Neutrophil (primary cell): ENCODE measurements at regions not wholly inside any gene's neighbourhood (a gene's known extent, or its start where the extent isn't known, plus 50 kb on each side); places are given as distances from the start of the nearest gene placed in this dataset.

Experiments used
- H3K27ac ChIP-seq: fragments of 200-600 bp; sonication (generic); 2 replicates; pipeline ENCODE4 v1.5.1; 2016; ENCODE audit warnings: mild to moderate bottlenecking, moderate library complexity
- H3K27me3 ChIP-seq: fragments of 200-600 bp; sonication (generic); 2 replicates; pipeline ENCODE4 v1.6.0; 2016; ENCODE audit warnings: mild to moderate bottlenecking
- H3K36me3 ChIP-seq: fragments of 200-600 bp; sonication (generic); 2 replicates; pipeline ENCODE4 v1.5.1; 2017
- H3K4me1 ChIP-seq, 2 experiments: fragments of 200-600 bp in 1 of 2; sonication (generic) in 1 of 2; 1 replicate in 1 of 2; 2 replicates in 1 of 2; pipeline versions ENCODE4 v1.5.1 to v1.6.1; 2013 to 2016; ENCODE audit warnings: low read depth in 1 of 2, low read length in 1 of 2, mild to moderate bottlenecking in 1 of 2, moderate library complexity in 1 of 2; ENCODE audit not compliant: control insufficient read depth in 1 of 2, insufficient read depth in 1 of 2
- H3K4me3 ChIP-seq, 2 experiments: fragments of 200-600 bp in 1 of 2; sonication (generic) in 1 of 2; 1 replicate in 1 of 2; 2 replicates in 1 of 2; pipeline ENCODE4 v1.5.1; 2013 to 2016; ENCODE audit warnings: low read depth in 1 of 2, low read length in 1 of 2, mild to moderate bottlenecking in 1 of 2, moderate library complexity in 1 of 2
- H3K9me3 ChIP-seq: fragments of 200-600 bp; sonication (generic); 2 replicates; pipeline ENCODE4 v1.5.1; 2016
- TF ChIP-seq, protein P1 (sequence below): fragments of 200-600 bp; sonication (generic); IDR thresholded peaks from 2 replicates; pipeline ENCODE4 v1.5.1; 2016; ENCODE audit warnings: antibody characterized with exemption

DNA sequence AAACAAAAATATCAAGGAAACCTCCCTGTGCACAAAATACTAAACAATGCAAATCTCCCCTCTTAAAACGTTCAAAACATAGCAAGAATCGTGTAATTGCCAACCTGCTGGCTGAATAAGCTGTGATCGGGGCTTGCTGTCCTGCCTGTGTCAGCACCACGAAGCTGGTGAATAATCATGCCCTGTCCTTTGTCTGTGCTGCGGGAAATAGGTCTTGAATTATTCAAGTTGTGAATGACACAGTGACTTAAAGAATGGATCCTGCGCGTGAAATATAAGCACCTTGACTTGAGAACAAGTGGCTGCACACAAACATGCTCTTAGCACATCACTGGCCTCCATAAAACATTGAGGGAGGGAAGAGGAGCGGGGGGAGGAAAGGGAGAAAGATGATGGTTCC lies 130.2 kb downstream of the OAT start:
- peaks cover 35 to 39% of the 10 kb centered on the region in 2 experiments for H3K4me1 ChIP-seq
- H3K36me3 ChIP-seq: no peaks in the 10 kb centered on the region
- H3K4me3 ChIP-seq: no peak overlapping the region
- no peaks in the 10 kb centered on the region for H3K9me3 ChIP-seq
- H3K27me3 ChIP-seq: no peaks in the 10 kb centered on the region
- TF ChIP-seq, protein P1, sequence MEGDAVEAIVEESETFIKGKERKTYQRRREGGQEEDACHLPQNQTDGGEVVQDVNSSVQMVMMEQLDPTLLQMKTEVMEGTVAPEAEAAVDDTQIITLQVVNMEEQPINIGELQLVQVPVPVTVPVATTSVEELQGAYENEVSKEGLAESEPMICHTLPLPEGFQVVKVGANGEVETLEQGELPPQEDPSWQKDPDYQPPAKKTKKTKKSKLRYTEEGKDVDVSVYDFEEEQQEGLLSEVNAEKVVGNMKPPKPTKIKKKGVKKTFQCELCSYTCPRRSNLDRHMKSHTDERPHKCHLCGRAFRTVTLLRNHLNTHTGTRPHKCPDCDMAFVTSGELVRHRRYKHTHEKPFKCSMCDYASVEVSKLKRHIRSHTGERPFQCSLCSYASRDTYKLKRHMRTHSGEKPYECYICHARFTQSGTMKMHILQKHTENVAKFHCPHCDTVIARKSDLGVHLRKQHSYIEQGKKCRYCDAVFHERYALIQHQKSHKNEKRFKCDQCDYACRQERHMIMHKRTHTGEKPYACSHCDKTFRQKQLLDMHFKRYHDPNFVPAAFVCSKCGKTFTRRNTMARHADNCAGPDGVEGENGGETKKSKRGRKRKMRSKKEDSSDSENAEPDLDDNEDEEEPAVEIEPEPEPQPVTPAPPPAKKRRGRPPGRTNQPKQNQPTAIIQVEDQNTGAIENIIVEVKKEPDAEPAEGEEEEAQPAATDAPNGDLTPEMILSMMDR: no peak
- no peak overlapping the region for H3K27ac ChIP-seq

DNA sequence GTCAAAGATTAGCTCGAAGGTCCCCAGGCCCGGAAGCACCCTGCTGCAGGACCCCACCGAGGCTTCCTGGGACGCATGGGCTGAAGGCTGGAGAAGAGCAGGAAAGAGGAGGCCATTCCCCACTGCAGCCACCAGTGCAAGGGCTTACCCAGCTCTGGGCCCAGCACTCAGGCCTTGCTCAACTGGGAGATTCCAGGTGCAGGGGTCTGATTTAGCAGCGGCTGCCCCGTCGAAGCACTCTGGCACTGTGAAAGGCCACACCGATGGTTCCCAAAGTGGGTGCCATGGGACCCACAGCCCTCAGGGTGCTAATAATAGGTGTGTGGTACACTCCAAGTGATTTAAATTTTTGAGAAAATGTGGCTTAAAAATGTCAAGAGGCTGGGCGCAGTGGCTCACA lies 130.9 kb downstream of the OAT start:
- no peak overlapping the region for H3K27ac ChIP-seq
- H3K9me3 ChIP-seq: no peaks in the 10 kb centered on the region
- TF ChIP-seq, protein P1: no peak
- peaks cover 35 to 39% of the 10 kb centered on the region in 2 experiments for H3K4me1 ChIP-seq
- no peaks in the 10 kb centered on the region for H3K36me3 ChIP-seq
- H3K4me3 ChIP-seq: no peak overlapping the region
- no peaks in the 10 kb centered on the region for H3K27me3 ChIP-seq

DNA sequence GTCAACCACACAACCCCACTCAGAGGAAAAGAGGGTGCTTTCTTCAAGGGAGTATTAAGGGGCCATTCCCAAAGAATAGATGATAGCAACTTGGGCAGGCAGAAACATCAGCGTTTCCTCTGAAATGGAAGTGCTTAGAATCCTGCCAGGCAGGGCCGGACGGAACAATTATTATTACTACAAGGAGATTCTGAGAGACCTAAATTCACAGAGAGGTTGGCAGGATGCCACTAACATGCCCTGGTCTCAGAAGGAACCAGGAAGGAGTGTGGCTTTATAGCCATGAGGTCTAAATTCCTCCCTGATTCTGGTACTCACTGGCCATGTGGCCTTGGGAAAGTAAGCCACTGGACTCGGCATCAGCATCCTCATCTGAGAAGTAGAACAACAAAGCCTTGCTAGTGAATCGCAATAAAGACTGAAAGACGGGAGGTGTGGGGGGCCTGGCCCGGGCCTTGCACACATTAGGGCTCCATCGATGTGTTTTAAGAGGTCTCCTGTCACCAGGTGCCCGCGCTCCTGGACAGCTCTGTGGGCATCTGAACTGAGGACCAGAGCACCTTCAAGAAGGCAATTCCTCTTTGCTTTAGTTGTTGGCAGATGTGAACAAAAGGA lies 131.5 kb downstream of the OAT start:
- Histone ChIP-seq H3K27ac (no peak overlapping the region), H3K4me1 (peaks cover 35 to 39% of the 10 kb centered on the region in 2 experiments), H3K4me3 (no peak overlapping the region), H3K27me3 (no peaks in the 10 kb centered on the region), H3K9me3 (no peaks in the 10 kb centered on the region), H3K36me3 (no peaks in the 10 kb centered on the region)
- TF ChIP-seq, protein P1: no peak

DNA sequence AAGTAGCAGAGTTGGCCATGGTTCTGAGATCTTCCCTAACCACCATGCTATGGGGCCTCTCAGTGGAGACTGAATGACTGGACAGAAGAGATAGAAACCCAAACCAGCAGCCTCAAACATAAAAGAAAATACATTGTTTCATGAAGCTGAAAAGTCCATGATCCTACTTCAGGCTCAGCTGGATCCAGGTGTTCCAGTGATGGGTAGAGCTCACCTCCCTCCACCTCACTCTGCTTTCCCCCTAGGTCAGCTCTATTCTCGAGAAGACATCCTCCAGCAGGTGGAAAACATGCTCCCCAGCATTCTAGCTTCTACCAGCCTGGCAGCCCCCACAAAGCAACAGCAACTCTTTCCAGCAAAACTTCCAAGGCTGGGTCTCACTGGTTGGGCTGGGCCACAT lies 132.1 kb downstream of the OAT start:
- Histone ChIP-seq H3K36me3 (no peaks in the 10 kb centered on the region), H3K27ac (no peak overlapping the region), H3K27me3 (no peaks in the 10 kb centered on the region), H3K9me3 (no peaks in the 10 kb centered on the region), H3K4me3 (no peak overlapping the region), H3K4me1 (peaks cover 31 to 35% of the 10 kb centered on the region in 2 experiments)
- TF ChIP-seq, protein P1: no peak

DNA sequence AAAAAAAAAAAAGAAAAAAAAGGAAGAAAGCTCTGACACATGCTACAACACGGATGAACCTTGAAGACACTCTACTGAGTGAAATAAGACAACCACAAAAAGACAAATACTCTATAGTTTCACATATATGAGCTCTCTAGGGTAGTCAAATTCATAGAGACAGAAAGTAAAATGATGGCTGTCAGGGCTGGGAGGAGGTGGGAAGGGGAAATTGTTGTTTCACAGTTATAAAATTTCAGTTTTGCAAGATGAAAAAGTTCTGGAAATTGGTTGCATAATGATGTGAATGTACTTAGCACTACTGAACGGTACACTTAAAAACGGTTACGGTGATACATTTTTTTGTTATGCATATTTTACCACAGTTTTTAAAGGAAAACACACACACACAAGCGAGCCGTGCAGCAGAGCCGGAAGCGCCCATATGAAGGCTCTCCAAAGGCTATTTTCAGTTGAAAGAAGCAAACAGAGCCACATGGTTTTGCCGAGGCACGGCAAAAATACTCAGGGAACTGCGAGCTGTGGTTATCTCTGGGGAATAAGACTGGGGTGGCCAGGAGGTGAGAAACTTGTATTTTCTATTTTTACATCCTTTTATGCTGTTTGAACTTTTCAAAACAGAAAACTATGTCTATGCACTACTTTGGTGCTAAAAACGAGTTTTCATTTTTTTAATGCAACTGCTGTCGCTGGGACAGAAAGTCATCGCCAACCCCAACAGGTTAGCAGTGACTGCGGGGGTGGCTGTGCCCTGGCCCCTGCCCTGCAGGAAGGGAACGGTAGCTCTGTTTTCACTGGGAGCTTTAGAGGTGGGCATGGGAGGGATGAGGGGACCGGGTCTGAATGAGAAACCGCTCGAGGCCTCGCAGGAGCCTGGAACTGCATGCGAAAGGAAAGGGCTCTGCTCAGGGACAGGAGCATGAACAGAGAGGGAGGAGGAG lies 132.9 kb downstream of the OAT start:
- no peak overlapping the region for H3K4me3 ChIP-seq
- H3K36me3 ChIP-seq: no peaks in the 10 kb centered on the region
- H3K27me3 ChIP-seq: no peaks in the 10 kb centered on the region
- H3K4me1 ChIP-seq: peaks cover 23 to 27% of the 10 kb centered on the region in 2 experiments
- no peaks in the 10 kb centered on the region for H3K9me3 ChIP-seq
- no peak overlapping the region for H3K27ac ChIP-seq
- TF ChIP-seq, protein P1: no peak
